ENCODE measurements at regions not wholly inside any gene's neighbourhood (a gene's known extent, or its start where the extent isn't known, plus 50 kb on each side); places are given as distances from the start of the nearest gene placed in this dataset.
"Not testable (repeated sequence)": the region's sequence is repeated elsewhere in the genome, so short reads cannot be mapped to it uniquely, and the experiment has no call there.

- no peaks in the 10 kb centered on the region for H3K9me3 ChIP-seq
- H3K4me3 ChIP-seq = no peak overlapping the region
- intact Hi-C loops (cut with DNase I) = no loop called here
- no peaks in the 10 kb centered on the region for H3K27me3 ChIP-seq (replicated peaks; ENCODE audit: insufficient read depth)
- WGBS = 82% methylated on average over 3 of the region's 3 CpGs
- TF ChIP-seq, protein P1, sequence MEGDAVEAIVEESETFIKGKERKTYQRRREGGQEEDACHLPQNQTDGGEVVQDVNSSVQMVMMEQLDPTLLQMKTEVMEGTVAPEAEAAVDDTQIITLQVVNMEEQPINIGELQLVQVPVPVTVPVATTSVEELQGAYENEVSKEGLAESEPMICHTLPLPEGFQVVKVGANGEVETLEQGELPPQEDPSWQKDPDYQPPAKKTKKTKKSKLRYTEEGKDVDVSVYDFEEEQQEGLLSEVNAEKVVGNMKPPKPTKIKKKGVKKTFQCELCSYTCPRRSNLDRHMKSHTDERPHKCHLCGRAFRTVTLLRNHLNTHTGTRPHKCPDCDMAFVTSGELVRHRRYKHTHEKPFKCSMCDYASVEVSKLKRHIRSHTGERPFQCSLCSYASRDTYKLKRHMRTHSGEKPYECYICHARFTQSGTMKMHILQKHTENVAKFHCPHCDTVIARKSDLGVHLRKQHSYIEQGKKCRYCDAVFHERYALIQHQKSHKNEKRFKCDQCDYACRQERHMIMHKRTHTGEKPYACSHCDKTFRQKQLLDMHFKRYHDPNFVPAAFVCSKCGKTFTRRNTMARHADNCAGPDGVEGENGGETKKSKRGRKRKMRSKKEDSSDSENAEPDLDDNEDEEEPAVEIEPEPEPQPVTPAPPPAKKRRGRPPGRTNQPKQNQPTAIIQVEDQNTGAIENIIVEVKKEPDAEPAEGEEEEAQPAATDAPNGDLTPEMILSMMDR (IDR thresholded peaks at IDR 0.05) = no peak
- TF ChIP-seq POLR2AphosphoS5 (IDR thresholded peaks at IDR 0.05) = no peak
- TF ChIP-seq POLR2A (IDR thresholded peaks at IDR 0.05) = no peak
- H3K36me3 ChIP-seq = no peaks in the 10 kb centered on the region
- DNase-seq (ENCODE audit: low spot score) = no peak
- no peak overlapping the region for H3K27ac ChIP-seq
- no peaks in the 10 kb centered on the region for H3K4me1 ChIP-seq (replicated peaks)
Observed at GRCh38 chr18:42330296-42330695, 375.3 kb downstream of the PIK3C3 start.

DNA sequence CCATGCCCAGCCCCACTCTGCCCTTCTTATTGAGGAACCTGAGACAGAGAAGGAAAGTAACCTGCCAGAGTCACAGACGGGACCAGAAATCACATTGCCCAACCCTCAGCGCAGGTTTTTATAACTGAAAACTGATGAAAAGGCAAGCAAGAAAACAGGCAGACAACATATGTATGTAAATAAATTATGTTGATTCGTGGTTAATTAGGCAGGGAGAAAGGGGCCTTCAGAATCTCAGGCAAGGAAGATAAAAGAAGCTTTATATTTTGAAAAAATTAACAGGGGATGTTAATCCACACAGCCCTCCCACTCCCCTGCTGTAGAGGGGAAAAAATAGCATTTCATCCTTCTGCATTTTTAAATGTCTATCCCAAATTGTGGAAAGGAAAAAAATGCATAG lies 378.5 kb downstream of the PIK3C3 start:
- no peak for DNase-seq (ENCODE audit: low spot score)
- WGBS = 62% methylated on average over 3 of the region's 3 CpGs

DNA sequence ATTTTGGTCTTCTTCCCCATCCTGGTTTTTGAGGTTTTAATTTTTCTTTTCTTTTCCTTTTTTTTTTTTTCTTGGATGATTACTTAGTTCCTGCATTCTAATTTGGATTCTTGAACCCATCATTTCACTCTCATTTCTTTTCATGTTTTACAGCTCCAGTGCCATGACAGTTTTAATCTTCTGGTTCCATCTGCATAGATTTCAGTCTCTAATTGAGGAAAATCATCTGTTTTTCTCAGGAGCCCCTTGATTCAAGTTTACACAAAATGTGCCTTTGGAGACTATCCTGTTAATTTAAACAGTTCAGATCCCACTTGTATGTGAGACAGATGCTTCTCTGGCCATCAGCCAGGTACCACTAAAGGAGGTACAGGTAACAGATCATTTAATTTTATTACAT lies 379.9 kb downstream of the PIK3C3 start:
- H3K4me3 ChIP-seq = no peak overlapping the region
- H3K27ac ChIP-seq = no peak overlapping the region
- no peak for DNase-seq (ENCODE audit: low spot score)
- H3K4me1 ChIP-seq (replicated peaks) = no peaks in the 10 kb centered on the region
- TF ChIP-seq, protein P1 (IDR thresholded peaks at IDR 0.05) = no peak
- no peak for TF ChIP-seq POLR2AphosphoS5 (IDR thresholded peaks at IDR 0.05)
- TF ChIP-seq POLR2A (IDR thresholded peaks at IDR 0.05) = no peak
- H3K9me3 ChIP-seq = no peaks in the 10 kb centered on the region
- no peaks in the 10 kb centered on the region for H3K27me3 ChIP-seq (replicated peaks; ENCODE audit: insufficient read depth)
- no peaks in the 10 kb centered on the region for H3K36me3 ChIP-seq
- intact Hi-C loops (cut with DNase I) = no loop called here

More for the DNA sequence above, 378.5 kb downstream of the PIK3C3 start:
- H3K27ac ChIP-seq = no peak overlapping the region
- H3K27me3 ChIP-seq (replicated peaks; ENCODE audit: insufficient read depth) = no peaks in the 10 kb centered on the region
- intact Hi-C loops (cut with DNase I) = no loop called here
- TF ChIP-seq, protein P1 (IDR thresholded peaks at IDR 0.05) = no peak
- TF ChIP-seq POLR2A (IDR thresholded peaks at IDR 0.05) (no peak), POLR2AphosphoS5 (IDR thresholded peaks at IDR 0.05) (no peak)
- no peaks in the 10 kb centered on the region for H3K36me3 ChIP-seq
- no peak overlapping the region for H3K4me3 ChIP-seq
- no peaks in the 10 kb centered on the region for H3K9me3 ChIP-seq
- no peaks in the 10 kb centered on the region for H3K4me1 ChIP-seq (replicated peaks)

GRCh38 chr18:42336139-42336538 lies 381.1 kb downstream of the PIK3C3 start:
- Histone ChIP-seq H3K27ac (no peak overlapping the region), H3K4me1 (replicated peaks) (no peaks in the 10 kb centered on the region), H3K9me3 (no peaks in the 10 kb centered on the region), H3K4me3 (no peak overlapping the region), H3K36me3 (no peaks in the 10 kb centered on the region), H3K27me3 (replicated peaks; ENCODE audit: insufficient read depth) (no peaks in the 10 kb centered on the region)
- intact Hi-C loops (cut with DNase I) = no loop called here
- no peak for TF ChIP-seq POLR2A (IDR thresholded peaks at IDR 0.05)
- TF ChIP-seq, protein P1 (IDR thresholded peaks at IDR 0.05) = no peak
- TF ChIP-seq POLR2AphosphoS5 (IDR thresholded peaks at IDR 0.05) = no peak
- 91% methylated on average over 2 of the region's 2 CpGs for WGBS
- no peak for DNase-seq (ENCODE audit: low spot score)

DNA sequence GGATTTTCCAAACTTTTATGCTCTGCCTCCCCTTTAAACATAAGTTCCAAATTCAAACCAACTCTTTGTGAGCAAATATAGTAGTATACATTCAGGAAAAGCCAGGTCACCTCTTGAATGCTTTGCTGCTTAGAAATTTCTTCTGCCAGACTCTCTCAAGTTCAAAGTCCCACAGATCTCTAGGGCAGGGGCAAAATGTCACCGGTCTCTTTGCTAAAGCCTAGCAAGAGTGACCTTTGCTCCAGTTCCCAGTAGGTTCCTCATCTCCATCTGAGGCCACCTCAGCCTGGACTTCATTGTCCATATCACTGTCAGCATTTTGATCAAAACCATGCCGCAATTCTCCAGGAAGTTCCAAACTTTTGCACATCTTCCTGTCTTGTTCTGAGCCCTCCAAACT lies 382.3 kb downstream of the PIK3C3 start:
- H3K4me3 ChIP-seq; H3K9me3 ChIP-seq; intact Hi-C loops (cut with DNase I); H3K27ac ChIP-seq; H3K36me3 ChIP-seq; H3K27me3 ChIP-seq (replicated peaks; ENCODE audit: insufficient read depth); DNase-seq (ENCODE audit: low spot score); H3K4me1 ChIP-seq (replicated peaks): not testable (repeated sequence)
- WGBS = 98% methylated on average over 2 of the region's 2 CpGs
